MM.1S (cell line): ENCODE measurements at regions not wholly inside any gene's neighbourhood (a gene's known extent, or its start where the extent isn't known, plus 50 kb on each side); places are given as distances from the start of the nearest gene placed in this dataset.

Source experiments
- DNase-seq: peaks from one replicate; pipeline ENCODE4 v3.0.0-alpha.2; 2015
- H2AFZ ChIP-seq: fragments of 300-600 bp; sonication (generic); 2 replicates; pipeline ENCODE4 v1.6.0; 2016; ENCODE audit warnings: antibody characterized with exemption, low read length
- H3F3A ChIP-seq: fragments of 300-600 bp; sonication (generic); 2 replicates; pipeline ENCODE4 v1.6.1; 2016; ENCODE audit warnings: mild to moderate bottlenecking, antibody characterized with exemption, low read length, moderate library complexity, mixed read lengths; ENCODE audit not compliant: insufficient read depth
- H3K27ac ChIP-seq: fragments of 300-600 bp; sonication (generic); 2 replicates; pipeline ENCODE4 v1.5.1; 2016; ENCODE audit warnings: mild to moderate bottlenecking, low read length
- H3K27me3 ChIP-seq: fragments of 300-600 bp; sonication (generic); replicated peaks from 2 replicates; pipeline ENCODE4 v1.6.0; 2016; ENCODE audit warnings: low read length; ENCODE audit not compliant: insufficient read depth
- H3K36me3 ChIP-seq: fragments of 300-600 bp; sonication (generic); replicated peaks from 2 replicates; pipeline ENCODE4 v1.6.1; 2016; ENCODE audit warnings: mild to moderate bottlenecking, low read length, mixed read lengths; ENCODE audit not compliant: insufficient read depth
- H3K4me1 ChIP-seq: fragments of 300-600 bp; sonication (generic); 2 replicates; pipeline ENCODE4 v1.6.1; 2016; ENCODE audit warnings: low read length, mixed read lengths
- H3K4me2 ChIP-seq: fragments of 300-600 bp; sonication (generic); 2 replicates; pipeline ENCODE4 v1.6.0; 2016; ENCODE audit warnings: low read depth, low read length
- H3K4me3 ChIP-seq: fragments of 300-600 bp; sonication (generic); 2 replicates; pipeline ENCODE4 v1.5.1; 2016; ENCODE audit warnings: low read length, mixed read lengths
- H3K79me2 ChIP-seq: fragments of 300-600 bp; sonication (generic); 2 replicates; pipeline ENCODE4 v1.6.1; 2016; ENCODE audit warnings: mixed run types, low read length, mixed read lengths
- H3K9ac ChIP-seq: fragments of 300-600 bp; sonication (generic); 2 replicates; pipeline ENCODE4 v1.6.1; 2016; ENCODE audit warnings: low read length, mixed read lengths
- H3K9me2 ChIP-seq: fragments of 300-600 bp; sonication (generic); replicated peaks from 2 replicates; pipeline ENCODE4 v1.6.1; 2016; ENCODE audit warnings: mild to moderate bottlenecking, low read length, mixed read lengths; ENCODE audit not compliant: insufficient read depth
- H3K9me3 ChIP-seq: fragments of 300-600 bp; sonication (generic); replicated peaks from 2 replicates; pipeline ENCODE4 v1.6.1; 2016; ENCODE audit warnings: mild to moderate bottlenecking, low read length, mixed read lengths; ENCODE audit not compliant: insufficient read depth
- H4K20me1 ChIP-seq: fragments of 300-600 bp; sonication (generic); 2 replicates; pipeline ENCODE4 v1.6.1; 2016; ENCODE audit warnings: mild to moderate bottlenecking, low read length, moderate library complexity, mixed read lengths; ENCODE audit not compliant: insufficient read depth
- EZH2 ChIP-seq: fragments of 300-600 bp; sonication (generic); optimal IDR thresholded peaks from 2 replicates; pipeline ENCODE3; 2017; ENCODE audit warnings: low read depth, mild to moderate bottlenecking, antibody characterized with exemption, low read length, mixed read lengths
- EZH2phosphoT487 ChIP-seq: fragments of 300-600 bp; sonication (generic); IDR thresholded peaks from 2 replicates; pipeline ENCODE4 v1.6.1; 2018; ENCODE audit warnings: antibody characterized with exemption, low read length
- TF ChIP-seq, protein P1 (sequence below): fragments of 300-600 bp; sonication (generic); IDR thresholded peaks from 2 replicates; pipeline ENCODE4 v1.5.1; 2016; ENCODE audit warnings: antibody characterized with exemption, low read length, mixed read lengths

GRCh38 chr20:47953471-47953870 lies 168.2 kb upstream of the SULF2 start:
- TF ChIP-seq EZH2: no peak
- TF ChIP-seq, protein P1, sequence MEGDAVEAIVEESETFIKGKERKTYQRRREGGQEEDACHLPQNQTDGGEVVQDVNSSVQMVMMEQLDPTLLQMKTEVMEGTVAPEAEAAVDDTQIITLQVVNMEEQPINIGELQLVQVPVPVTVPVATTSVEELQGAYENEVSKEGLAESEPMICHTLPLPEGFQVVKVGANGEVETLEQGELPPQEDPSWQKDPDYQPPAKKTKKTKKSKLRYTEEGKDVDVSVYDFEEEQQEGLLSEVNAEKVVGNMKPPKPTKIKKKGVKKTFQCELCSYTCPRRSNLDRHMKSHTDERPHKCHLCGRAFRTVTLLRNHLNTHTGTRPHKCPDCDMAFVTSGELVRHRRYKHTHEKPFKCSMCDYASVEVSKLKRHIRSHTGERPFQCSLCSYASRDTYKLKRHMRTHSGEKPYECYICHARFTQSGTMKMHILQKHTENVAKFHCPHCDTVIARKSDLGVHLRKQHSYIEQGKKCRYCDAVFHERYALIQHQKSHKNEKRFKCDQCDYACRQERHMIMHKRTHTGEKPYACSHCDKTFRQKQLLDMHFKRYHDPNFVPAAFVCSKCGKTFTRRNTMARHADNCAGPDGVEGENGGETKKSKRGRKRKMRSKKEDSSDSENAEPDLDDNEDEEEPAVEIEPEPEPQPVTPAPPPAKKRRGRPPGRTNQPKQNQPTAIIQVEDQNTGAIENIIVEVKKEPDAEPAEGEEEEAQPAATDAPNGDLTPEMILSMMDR: no peak
- no peak for TF ChIP-seq EZH2phosphoT487
- no peak overlapping the region for H2AFZ ChIP-seq
- no peak overlapping the region for H3K4me3 ChIP-seq
- no peak overlapping the region for H3K27ac ChIP-seq
- H4K20me1 ChIP-seq: no peaks in the 10 kb centered on the region
- H3K27me3 ChIP-seq: no peaks in the 10 kb centered on the region
- H3K9me2 ChIP-seq: no peaks in the 10 kb centered on the region
- no peaks in the 10 kb centered on the region for H3K79me2 ChIP-seq
- H3K4me1 ChIP-seq: no peaks in the 10 kb centered on the region
- H3K36me3 ChIP-seq: no peaks in the 10 kb centered on the region
- no peaks in the 10 kb centered on the region for H3K9me3 ChIP-seq
- H3K4me2 ChIP-seq: no peak overlapping the region
- no peaks in the 10 kb centered on the region for H3F3A ChIP-seq
- no peak for DNase-seq
- no peak overlapping the region for H3K9ac ChIP-seq

DNA sequence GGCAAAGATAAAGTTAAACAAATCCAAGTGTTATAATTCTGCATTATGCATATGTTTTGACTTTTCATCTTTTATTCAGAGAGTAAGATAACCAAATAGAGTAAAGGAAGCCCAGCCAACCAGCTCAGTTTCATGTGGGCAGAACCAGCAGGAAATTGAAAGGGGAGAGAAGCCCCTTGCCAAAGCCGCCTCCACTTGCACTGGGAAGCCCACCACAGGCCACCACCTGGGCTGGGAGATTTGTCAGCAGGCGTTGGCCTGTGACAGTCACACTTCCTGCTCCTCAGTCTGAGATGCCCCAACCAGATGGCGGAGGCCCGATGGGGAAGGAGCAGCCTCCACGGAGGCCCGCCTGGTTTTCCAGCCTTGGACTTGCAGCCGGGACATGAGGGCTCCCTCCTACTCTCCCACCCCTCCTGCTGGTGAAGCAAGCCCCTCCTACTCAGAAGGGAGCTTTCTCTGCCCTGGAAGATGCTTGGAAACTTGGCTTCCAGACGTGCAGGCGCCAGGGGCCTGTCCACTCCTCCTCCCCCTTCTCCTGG lies 166.8 kb upstream of the SULF2 start:
- Histone ChIP-seq H3K4me2 (no peak overlapping the region), H3K79me2 (no peaks in the 10 kb centered on the region), H4K20me1 (no peaks in the 10 kb centered on the region), H3K9me3 (no peaks in the 10 kb centered on the region), H3K9me2 (no peaks in the 10 kb centered on the region), H3F3A (no peaks in the 10 kb centered on the region), H2AFZ (no peak overlapping the region), H3K27ac (no peak overlapping the region), H3K27me3 (no peaks in the 10 kb centered on the region), H3K4me1 (no peaks in the 10 kb centered on the region), H3K36me3 (no peaks in the 10 kb centered on the region), H3K9ac (no peak overlapping the region), H3K4me3 (no peak overlapping the region)
- DNase-seq: no peak
- TF ChIP-seq, protein P1: no peak
- TF ChIP-seq EZH2phosphoT487 (no peak), EZH2 (no peak)

DNA sequence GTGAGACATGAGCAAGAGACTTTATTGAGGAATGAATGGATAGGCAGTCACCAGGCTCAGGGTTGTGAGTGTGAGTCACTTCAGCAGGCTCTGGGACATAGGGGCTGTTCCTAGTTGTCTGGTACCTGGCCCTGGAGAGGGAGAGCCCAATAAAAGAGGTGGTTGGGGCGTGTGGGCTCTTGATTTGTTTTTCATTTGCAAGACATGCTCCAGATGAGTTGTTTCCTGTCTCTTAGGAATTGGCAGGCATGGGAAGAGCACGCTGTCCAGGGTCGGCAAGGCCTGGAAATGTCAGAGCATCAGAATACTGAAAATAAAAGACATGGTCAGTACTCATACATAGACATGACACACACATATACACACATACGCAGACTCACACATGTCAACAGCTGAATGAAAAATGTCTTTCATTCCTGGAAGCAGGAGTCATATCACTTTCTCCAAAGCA lies 166.3 kb upstream of the SULF2 start:
- no peaks in the 10 kb centered on the region for H3K4me1 ChIP-seq
- H3K9ac ChIP-seq: no peak overlapping the region
- no peak overlapping the region for H3K27ac ChIP-seq
- no peaks in the 10 kb centered on the region for H3K9me3 ChIP-seq
- no peaks in the 10 kb centered on the region for H3K36me3 ChIP-seq
- no peak overlapping the region for H3K4me2 ChIP-seq
- TF ChIP-seq EZH2 (no peak), EZH2phosphoT487 (no peak)
- TF ChIP-seq, protein P1: no peak
- no peaks in the 10 kb centered on the region for H3K9me2 ChIP-seq
- H3K79me2 ChIP-seq: no peaks in the 10 kb centered on the region
- no peaks in the 10 kb centered on the region for H3F3A ChIP-seq
- no peak overlapping the region for H2AFZ ChIP-seq
- no peaks in the 10 kb centered on the region for H3K27me3 ChIP-seq
- no peak overlapping the region for H3K4me3 ChIP-seq
- DNase-seq: no peak
- H4K20me1 ChIP-seq: no peaks in the 10 kb centered on the region
